HG03432 (cell line): ENCODE measurements at regions not wholly inside any gene's neighbourhood (a gene's known extent, or its start where the extent isn't known, plus 50 kb on each side); places are given as distances from the start of the nearest gene placed in this dataset.

Source experiments
- ATAC-seq: cut with Tn5 transposase; IDR thresholded peaks from one replicate; pipeline ENCODE4 v1.9.1; 2021; ENCODE audit warnings: mild to moderate bottlenecking, moderate library complexity; ENCODE audit not compliant: unreplicated experiment

DNA sequence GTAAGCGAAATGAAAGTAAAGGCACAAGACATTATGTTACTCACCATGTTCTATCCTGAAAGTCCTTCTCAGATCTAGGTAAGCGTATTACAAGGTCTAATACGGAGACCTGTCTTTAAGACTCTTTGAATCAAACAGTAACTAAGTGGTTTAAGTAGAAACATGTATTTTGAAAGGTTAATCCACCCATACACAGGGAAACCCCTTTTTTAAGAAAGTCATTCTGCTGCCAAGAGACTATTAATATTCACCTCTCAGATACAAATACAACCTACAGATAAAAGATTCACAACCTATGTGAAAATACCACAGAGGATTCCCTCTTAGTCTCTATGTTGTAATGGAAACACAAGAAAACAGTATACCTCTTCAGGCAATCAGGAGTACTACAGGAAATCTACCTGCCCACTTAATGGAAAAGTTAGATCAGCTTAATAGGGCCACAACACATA lies 63.2 kb upstream of the TNIP3 start:
- peak; percentile 84 for ATAC-seq

DNA sequence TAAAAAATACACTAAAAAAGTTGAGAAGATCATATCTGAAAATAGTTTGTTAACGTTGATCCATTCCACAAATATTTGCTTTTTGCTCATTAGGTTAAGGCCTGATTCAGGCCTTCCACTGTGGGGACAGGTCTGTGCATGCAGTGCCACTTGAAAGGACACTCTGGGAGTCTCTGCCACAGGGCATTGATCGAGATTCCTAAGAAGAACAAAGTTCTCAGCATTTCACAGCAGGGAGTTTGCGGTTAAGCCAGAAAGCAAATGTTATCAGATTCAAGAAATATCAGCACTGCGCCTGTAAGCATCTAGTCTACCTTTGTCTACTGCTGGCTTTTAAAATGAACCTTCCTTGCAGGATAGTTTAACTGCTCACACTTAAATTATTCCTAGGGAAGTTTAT lies 62.2 kb upstream of the TNIP3 start:
- no peak for ATAC-seq

GRCh38 chr4:121221608-121222007 lies 57.5 kb upstream of the TNIP3 start:
- ATAC-seq = no peak

GRCh38 chr4:121221201-121221600 lies 57.1 kb upstream of the TNIP3 start:
- ATAC-seq = no peak

GRCh38 chr4:121220698-121221097 lies 56.6 kb upstream of the TNIP3 start:
- ATAC-seq = no peak

- no peak for ATAC-seq
These were observed 55.1 kb upstream of the TNIP3 start for GRCh38 chr4:121219227-121219626.

GRCh38 chr4:121217351-121217750 lies 53.2 kb upstream of the TNIP3 start:
- no peak for ATAC-seq

- ATAC-seq = peak; percentile 64
These were observed 52.3 kb upstream of the TNIP3 start for GRCh38 chr4:121216461-121216860.

- no peak for ATAC-seq
These were observed 49.8 kb upstream of the TNIP3 start for GRCh38 chr4:121213940-121214339.
